ENCODE measurements at regions not wholly inside any gene's neighbourhood (a gene's known extent, or its start where the extent isn't known, plus 50 kb on each side); places are given as distances from the start of the nearest gene placed in this dataset.

- TF ChIP-seq ZNF121 (CRISPR knock-in tag; IDR thresholded peaks at IDR 0.05) (no peak), CTCF (IDR thresholded peaks at IDR 0.05) (no peak), NFYB (CRISPR knock-in tag; conservative IDR thresholded peaks at IDR 0.05; ENCODE audit: low read depth) (no peak), ETV6 (CRISPR knock-in tag; IDR thresholded peaks at IDR 0.05) (no peak), SMAD3 (CRISPR knock-in tag; IDR thresholded peaks at IDR 0.05; ENCODE audit: borderline replicate concordance) (no peak), JUN (CRISPR knock-in tag; IDR thresholded peaks at IDR 0.05) (no peak), HMGXB4 (CRISPR knock-in tag; IDR thresholded peaks at IDR 0.05) (no peak), SP1 (CRISPR knock-in tag; conservative IDR thresholded peaks at IDR 0.05) (no peak), ZNF317 (CRISPR knock-in tag; IDR thresholded peaks at IDR 0.05; ENCODE audit: borderline replicate concordance, low read depth) (no peak), ELF4 (CRISPR knock-in tag; IDR thresholded peaks at IDR 0.05; ENCODE audit: low read depth) (no peak), TEAD4 (CRISPR knock-in tag; IDR thresholded peaks at IDR 0.05) (no peak)
- TF ChIP-seq, protein P1, sequence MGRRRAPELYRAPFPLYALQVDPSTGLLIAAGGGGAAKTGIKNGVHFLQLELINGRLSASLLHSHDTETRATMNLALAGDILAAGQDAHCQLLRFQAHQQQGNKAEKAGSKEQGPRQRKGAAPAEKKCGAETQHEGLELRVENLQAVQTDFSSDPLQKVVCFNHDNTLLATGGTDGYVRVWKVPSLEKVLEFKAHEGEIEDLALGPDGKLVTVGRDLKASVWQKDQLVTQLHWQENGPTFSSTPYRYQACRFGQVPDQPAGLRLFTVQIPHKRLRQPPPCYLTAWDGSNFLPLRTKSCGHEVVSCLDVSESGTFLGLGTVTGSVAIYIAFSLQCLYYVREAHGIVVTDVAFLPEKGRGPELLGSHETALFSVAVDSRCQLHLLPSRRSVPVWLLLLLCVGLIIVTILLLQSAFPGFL (CRISPR knock-in tag; IDR thresholded peaks at IDR 0.05; ENCODE audit: borderline replicate concordance): no peak
- TF ChIP-seq, protein P2, sequence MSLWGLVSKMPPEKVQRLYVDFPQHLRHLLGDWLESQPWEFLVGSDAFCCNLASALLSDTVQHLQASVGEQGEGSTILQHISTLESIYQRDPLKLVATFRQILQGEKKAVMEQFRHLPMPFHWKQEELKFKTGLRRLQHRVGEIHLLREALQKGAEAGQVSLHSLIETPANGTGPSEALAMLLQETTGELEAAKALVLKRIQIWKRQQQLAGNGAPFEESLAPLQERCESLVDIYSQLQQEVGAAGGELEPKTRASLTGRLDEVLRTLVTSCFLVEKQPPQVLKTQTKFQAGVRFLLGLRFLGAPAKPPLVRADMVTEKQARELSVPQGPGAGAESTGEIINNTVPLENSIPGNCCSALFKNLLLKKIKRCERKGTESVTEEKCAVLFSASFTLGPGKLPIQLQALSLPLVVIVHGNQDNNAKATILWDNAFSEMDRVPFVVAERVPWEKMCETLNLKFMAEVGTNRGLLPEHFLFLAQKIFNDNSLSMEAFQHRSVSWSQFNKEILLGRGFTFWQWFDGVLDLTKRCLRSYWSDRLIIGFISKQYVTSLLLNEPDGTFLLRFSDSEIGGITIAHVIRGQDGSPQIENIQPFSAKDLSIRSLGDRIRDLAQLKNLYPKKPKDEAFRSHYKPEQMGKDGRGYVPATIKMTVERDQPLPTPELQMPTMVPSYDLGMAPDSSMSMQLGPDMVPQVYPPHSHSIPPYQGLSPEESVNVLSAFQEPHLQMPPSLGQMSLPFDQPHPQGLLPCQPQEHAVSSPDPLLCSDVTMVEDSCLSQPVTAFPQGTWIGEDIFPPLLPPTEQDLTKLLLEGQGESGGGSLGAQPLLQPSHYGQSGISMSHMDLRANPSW (CRISPR knock-in tag; conservative IDR thresholded peaks at IDR 0.05; ENCODE audit: low read depth): no peak
- TF ChIP-seq, protein P3, sequence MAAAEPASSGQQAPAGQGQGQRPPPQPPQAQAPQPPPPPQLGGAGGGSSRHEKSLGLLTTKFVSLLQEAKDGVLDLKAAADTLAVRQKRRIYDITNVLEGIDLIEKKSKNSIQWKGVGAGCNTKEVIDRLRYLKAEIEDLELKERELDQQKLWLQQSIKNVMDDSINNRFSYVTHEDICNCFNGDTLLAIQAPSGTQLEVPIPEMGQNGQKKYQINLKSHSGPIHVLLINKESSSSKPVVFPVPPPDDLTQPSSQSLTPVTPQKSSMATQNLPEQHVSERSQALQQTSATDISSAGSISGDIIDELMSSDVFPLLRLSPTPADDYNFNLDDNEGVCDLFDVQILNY (CRISPR knock-in tag; IDR thresholded peaks at IDR 0.05): no peak
Measured at GRCh38 chr4:12889054-12889453, 595.1 kb downstream of the RAB28 start.
